Embryonic facial prominence (tissue), 1 donor: ENCODE measurements at regions not wholly inside any gene's neighbourhood (a gene's known extent, or its start where the extent isn't known, plus 50 kb on each side); places are given as distances from the start of the nearest gene placed in this dataset.
"Not testable (repeated sequence)": the region's sequence is repeated elsewhere in the genome, so short reads cannot be mapped to it uniquely, and the experiment has no call there.

Experiments used
- DNase-seq: peaks from one replicate; pipeline ENCODE4 v3.0.0-alpha.2; 2016; ENCODE audit errors: extremely low spot score

DNA sequence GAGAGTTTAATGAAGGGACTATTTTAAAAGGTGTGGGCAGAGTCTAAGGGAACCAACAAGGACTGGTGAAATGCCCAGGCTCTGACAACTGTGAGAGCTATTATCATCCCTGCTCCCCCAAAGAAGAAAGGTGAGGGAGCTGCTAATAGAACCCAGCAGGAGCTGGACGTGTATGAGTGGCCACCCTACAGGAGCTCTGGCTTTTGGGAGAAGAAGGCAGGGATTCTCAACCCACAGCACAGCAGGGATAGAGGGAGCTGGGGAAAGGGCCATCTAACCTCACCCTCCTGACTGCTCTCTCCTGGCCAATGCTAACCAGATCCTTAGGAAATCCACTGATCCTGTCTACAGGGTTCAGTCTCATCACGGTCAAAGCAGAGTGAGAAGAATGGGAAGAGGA is 57.1 kb downstream of the GRIN2B start:
- DNase-seq = no peak

DNA sequence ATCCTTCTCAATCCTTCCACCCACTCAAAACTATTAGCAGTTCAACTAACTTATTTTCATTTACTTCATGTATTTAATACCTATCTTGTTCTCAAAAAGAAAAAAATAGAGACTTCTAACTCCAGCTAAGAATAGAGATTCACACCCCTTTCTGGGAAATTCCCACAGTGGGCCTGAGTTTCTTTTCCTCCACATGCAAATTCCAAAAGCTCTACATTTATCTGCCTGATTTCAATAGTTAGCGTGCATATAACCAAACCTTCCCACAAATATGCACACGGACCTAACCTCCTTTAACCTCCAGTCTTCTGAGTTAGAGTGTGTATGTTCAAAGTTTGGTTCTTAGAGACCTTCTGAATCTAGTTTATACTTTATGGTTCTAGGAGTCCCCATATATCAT is 62.5 kb downstream of the GRIN2B start:
- no peak for DNase-seq

GRCh38 chr12:13915096-13915495 is 66.3 kb downstream of the GRIN2B start:
- no peak for DNase-seq

GRCh38 chr12:13913371-13913770 is 68.0 kb downstream of the GRIN2B start:
- no peak for DNase-seq

- DNase-seq = no peak
These were observed 69.4 kb downstream of the GRIN2B start for GRCh38 chr12:13911756-13912554.

- DNase-seq = no peak
These were observed 75.6 kb downstream of the GRIN2B start for GRCh38 chr12:13905794-13906193.

GRCh38 chr12:13900718-13901117 is 80.7 kb downstream of the GRIN2B start:
- no peak for DNase-seq

GRCh38 chr12:13898387-13898786 is 83.0 kb downstream of the GRIN2B start:
- DNase-seq = not testable (repeated sequence)

GRCh38 chr12:13897811-13898210 is 83.6 kb downstream of the GRIN2B start:
- DNase-seq = no peak

- DNase-seq = no peak
These were observed 85.3 kb downstream of the GRIN2B start for GRCh38 chr12:13896063-13896626.

GRCh38 chr12:13891902-13892301 is 89.5 kb downstream of the GRIN2B start:
- DNase-seq = no peak

DNA sequence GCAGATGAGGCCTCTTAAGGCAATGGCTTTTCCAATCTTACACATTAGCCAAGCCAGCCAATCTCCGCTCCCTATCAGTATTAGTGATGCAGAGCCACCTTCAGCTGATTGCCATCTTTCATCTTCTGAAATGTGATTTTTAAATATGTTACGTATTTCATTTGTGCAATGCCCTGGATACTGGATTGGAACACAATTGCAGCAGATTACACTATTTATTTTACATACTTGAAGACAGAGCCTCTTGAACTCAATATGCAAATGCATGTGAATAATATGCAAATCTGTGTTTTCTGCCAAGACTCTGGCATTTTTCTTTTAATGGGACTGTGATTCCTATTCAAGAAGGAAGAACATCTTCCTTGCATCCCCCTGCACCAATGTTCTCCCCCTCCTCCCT is 90.5 kb downstream of the GRIN2B start:
- no peak for DNase-seq

DNA sequence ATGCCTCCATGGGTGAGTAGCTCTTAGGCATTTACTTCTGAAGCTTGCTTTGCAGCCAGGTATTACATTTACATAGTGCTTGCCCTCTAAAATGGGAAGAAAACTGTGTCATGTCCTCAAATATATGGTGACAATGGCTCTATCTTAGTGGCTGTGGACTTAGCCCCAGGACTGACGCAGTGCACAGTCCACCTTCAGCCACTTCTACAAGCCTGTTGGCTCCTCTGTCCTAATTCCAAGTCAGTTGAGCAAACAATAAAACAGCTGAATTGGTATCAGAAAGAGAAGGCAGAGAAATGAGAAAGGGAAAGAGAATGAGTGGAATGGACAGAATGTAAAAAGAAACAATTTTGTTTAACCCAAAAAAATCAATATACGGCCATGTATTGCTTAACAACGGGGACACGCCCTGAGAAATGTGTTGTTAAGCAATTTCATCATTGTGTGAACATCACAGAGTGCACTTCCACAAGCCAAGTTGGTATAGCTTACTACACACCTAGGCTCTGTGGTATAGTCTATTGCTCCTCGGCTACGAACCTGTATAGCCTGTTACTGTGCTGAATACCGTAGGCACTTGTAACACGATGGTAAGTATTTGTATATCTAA is 93.5 kb downstream of the GRIN2B start:
- no peak for DNase-seq

- DNase-seq = no peak
These were observed 99.2 kb downstream of the GRIN2B start for GRCh38 chr12:13882176-13882575.

GRCh38 chr12:13880613-13881012 is 100.8 kb downstream of the GRIN2B start:
- DNase-seq = no peak

GRCh38 chr12:13875744-13876143 is 105.7 kb downstream of the GRIN2B start:
- DNase-seq = no peak

GRCh38 chr12:13870255-13870654 is 111.1 kb downstream of the GRIN2B start:
- no peak for DNase-seq

GRCh38 chr12:13864081-13864673 is 117.2 kb downstream of the GRIN2B start:
- DNase-seq = peak; percentile 12

DNA sequence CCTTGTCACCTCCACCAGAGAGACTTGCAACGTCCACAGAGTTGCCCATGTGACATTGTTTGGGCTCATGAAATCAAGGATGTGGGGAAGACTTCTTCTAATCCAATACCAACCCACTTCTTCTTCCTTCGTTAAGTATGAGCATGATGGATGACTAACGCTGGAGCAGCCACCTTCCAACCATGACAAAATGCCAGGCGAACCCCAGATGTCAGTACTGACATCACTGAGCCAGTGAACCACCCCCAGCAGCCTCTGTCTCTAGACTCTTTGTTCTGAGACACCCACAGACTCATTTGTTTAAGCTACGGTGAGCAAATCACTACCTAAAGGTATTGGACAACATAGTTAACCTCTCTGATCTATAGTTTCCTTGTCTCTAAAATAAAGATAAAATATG is 123.7 kb downstream of the GRIN2B start:
- no peak for DNase-seq

GRCh38 chr12:13853471-13853870 is 127.9 kb downstream of the GRIN2B start:
- DNase-seq = no peak

DNA sequence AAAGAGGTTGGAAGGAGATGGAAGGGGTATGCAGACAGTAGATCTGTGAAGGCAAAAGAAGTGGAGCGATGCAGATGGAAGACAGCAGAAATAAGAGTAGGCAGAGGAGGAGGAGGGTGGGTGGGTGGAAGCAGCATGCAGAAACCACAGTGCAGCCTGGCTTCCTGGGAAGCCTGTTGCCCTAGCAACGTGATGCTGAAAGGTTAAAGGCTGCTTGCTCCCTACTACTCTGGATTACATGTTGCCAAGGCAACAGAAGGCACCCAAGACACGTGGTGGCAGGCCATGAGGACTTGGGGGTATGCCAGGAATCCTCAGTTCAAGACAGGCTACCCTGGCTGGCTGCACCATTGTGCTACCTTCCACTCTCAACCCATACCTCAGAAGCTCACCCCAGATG is 129.6 kb downstream of the GRIN2B start:
- DNase-seq = no peak

GRCh38 chr12:13849456-13849855 is 131.9 kb downstream of the GRIN2B start:
- no peak for DNase-seq

DNA sequence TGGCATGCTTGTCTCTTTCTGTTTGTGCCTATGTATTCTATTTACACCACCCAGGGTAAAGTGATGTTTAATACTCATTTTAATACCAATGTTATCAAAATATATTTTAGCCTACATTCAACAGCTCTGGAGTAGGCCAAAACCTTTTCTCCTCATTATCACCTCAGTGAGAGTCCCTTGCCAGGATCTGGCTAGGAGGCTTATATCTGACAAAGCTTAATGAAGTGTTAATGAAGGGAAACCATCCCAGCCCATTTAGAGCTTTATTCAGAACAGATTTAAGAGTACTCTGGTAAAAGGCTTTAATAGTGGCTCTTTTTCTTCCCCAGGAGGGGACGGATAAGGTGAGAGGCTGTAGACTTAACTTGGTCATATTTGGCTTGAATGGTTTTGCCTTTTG is 137.6 kb downstream of the GRIN2B start:
- no peak for DNase-seq
